ENCODE measurements at regions not wholly inside any gene's neighbourhood (a gene's known extent, or its start where the extent isn't known, plus 50 kb on each side); places are given as distances from the start of the nearest gene placed in this dataset.

- no peaks in the 10 kb centered on the region for H3K36me3 Mint-ChIP-seq (ENCODE audit: insufficient read depth, unreplicated experiment)
- peaks cover 6% of the 10 kb centered on the region for H3K4me1 Mint-ChIP-seq (ENCODE audit: insufficient read depth, unreplicated experiment)
- BruUV-seq (replicated peaks), result no TSS peak
- no peak overlapping the region for H3K27ac Mint-ChIP-seq (ENCODE audit: low read depth, unreplicated experiment)
- H3K9me3 Mint-ChIP-seq (ENCODE audit: unreplicated experiment), result no peaks in the 10 kb centered on the region
- ChIA-PET CTCF (no interaction called here), POLR2A (no interaction called here)
- no peak overlapping the region for H3K4me3 Mint-ChIP-seq (ENCODE audit: unreplicated experiment)
- TF ChIP-seq CTCF (IDR thresholded peaks at IDR 0.05; ENCODE audit: unreplicated experiment), result no peak
- peak; percentile 27 for DNase-seq (ENCODE audit: unreplicated experiment)
- no peaks in the 10 kb centered on the region for H3K27me3 Mint-ChIP-seq (ENCODE audit: insufficient read depth, unreplicated experiment)
- intact Hi-C loops (cut with micrococcal nuclease), result no loop called here
Measured at GRCh38 chr12:58728397-58728796, 191.9 kb downstream of the LRIG3 start.

GRCh38 chr12:58731096-58731495, 189.2 kb downstream of the LRIG3 start:
- TF ChIP-seq CTCF (IDR thresholded peaks at IDR 0.05; ENCODE audit: unreplicated experiment), result no peak
- Mint-ChIP-seq H3K36me3 (ENCODE audit: insufficient read depth, unreplicated experiment) (no peaks in the 10 kb centered on the region), H3K27me3 (ENCODE audit: insufficient read depth, unreplicated experiment) (no peaks in the 10 kb centered on the region), H3K4me1 (ENCODE audit: insufficient read depth, unreplicated experiment) (peaks cover 6% of the 10 kb centered on the region), H3K4me3 (ENCODE audit: unreplicated experiment) (no peak overlapping the region), H3K27ac (ENCODE audit: low read depth, unreplicated experiment) (no peak overlapping the region), H3K9me3 (ENCODE audit: unreplicated experiment) (no peaks in the 10 kb centered on the region)
- no TSS peak for BruUV-seq (replicated peaks)
- DNase-seq (ENCODE audit: unreplicated experiment), result no peak
- intact Hi-C loops (cut with micrococcal nuclease), result no loop called here
- CTCF ChIA-PET, result no interaction called here
- POLR2A ChIA-PET, result no interaction called here

- Mint-ChIP-seq H3K4me3 (ENCODE audit: unreplicated experiment) (no peak overlapping the region), H3K9me3 (ENCODE audit: unreplicated experiment) (no peaks in the 10 kb centered on the region), H3K4me1 (ENCODE audit: insufficient read depth, unreplicated experiment) (no peaks in the 10 kb centered on the region), H3K27me3 (ENCODE audit: insufficient read depth, unreplicated experiment) (no peaks in the 10 kb centered on the region), H3K27ac (ENCODE audit: low read depth, unreplicated experiment) (no peak overlapping the region), H3K36me3 (ENCODE audit: insufficient read depth, unreplicated experiment) (no peaks in the 10 kb centered on the region)
- intact Hi-C loops (cut with micrococcal nuclease), result no loop called here
- ChIA-PET CTCF (no interaction called here), POLR2A (no interaction called here)
- no peak for TF ChIP-seq CTCF (IDR thresholded peaks at IDR 0.05; ENCODE audit: unreplicated experiment)
- DNase-seq (ENCODE audit: unreplicated experiment), result no peak
- BruUV-seq (replicated peaks), result no TSS peak
Measured at GRCh38 chr12:58732894-58733293, 187.4 kb downstream of the LRIG3 start.

- ChIA-PET POLR2A (no interaction called here), CTCF (no interaction called here)
- DNase-seq (ENCODE audit: unreplicated experiment), result no peak
- no peak overlapping the region for H3K4me3 Mint-ChIP-seq (ENCODE audit: unreplicated experiment)
- no peaks in the 10 kb centered on the region for H3K4me1 Mint-ChIP-seq (ENCODE audit: insufficient read depth, unreplicated experiment)
- no TSS peak for BruUV-seq (replicated peaks)
- peaks cover 6% of the 10 kb centered on the region for H3K9me3 Mint-ChIP-seq (ENCODE audit: unreplicated experiment)
- H3K27me3 Mint-ChIP-seq (ENCODE audit: insufficient read depth, unreplicated experiment), result no peaks in the 10 kb centered on the region
- no peak for TF ChIP-seq CTCF (IDR thresholded peaks at IDR 0.05; ENCODE audit: unreplicated experiment)
- H3K27ac Mint-ChIP-seq (ENCODE audit: low read depth, unreplicated experiment), result no peak overlapping the region
- intact Hi-C loops (cut with micrococcal nuclease), result no loop called here
- no peaks in the 10 kb centered on the region for H3K36me3 Mint-ChIP-seq (ENCODE audit: insufficient read depth, unreplicated experiment)
Measured at GRCh38 chr12:58741226-58741625, 179.1 kb downstream of the LRIG3 start.

All from MCF 10A (cell line).